ENCODE measurements at regions not wholly inside any gene's neighbourhood (a gene's known extent, or its start where the extent isn't known, plus 50 kb on each side); places are given as distances from the start of the nearest gene placed in this dataset.

DNA sequence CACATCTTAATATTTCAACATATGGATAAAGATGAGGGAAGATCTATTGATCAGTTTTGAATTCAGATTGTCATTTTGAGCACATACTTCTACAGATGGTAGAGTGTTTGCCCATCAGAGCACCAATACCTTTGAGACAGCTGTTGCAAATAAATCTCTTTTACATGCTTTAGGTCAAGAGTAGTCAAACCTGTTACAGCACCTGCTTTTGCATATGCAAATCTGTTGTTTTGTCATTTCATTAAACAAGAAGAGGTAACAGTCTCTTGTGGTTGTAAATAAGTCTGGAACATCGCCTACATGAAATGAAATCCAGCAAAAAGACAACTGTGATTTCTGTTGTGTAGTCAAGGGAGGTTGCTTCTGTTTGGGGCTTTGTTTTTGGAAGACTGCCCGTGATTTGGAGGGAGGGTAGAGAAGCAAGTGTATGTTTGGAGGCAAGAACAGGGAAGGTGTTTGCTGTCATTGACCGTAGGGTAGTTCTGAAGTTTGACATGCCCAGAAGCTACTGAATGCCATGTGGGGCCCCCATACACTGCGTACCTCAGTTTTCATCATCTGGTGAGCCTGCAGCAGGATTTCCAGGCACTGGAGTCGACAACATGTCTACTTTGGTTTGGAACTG, 233.6 kb upstream of the PPP1R3A start:
- no peak for TF ChIP-seq POLR2A (IDR thresholded peaks at IDR 0.05)
- TF ChIP-seq, protein P1, sequence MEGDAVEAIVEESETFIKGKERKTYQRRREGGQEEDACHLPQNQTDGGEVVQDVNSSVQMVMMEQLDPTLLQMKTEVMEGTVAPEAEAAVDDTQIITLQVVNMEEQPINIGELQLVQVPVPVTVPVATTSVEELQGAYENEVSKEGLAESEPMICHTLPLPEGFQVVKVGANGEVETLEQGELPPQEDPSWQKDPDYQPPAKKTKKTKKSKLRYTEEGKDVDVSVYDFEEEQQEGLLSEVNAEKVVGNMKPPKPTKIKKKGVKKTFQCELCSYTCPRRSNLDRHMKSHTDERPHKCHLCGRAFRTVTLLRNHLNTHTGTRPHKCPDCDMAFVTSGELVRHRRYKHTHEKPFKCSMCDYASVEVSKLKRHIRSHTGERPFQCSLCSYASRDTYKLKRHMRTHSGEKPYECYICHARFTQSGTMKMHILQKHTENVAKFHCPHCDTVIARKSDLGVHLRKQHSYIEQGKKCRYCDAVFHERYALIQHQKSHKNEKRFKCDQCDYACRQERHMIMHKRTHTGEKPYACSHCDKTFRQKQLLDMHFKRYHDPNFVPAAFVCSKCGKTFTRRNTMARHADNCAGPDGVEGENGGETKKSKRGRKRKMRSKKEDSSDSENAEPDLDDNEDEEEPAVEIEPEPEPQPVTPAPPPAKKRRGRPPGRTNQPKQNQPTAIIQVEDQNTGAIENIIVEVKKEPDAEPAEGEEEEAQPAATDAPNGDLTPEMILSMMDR (IDR thresholded peaks at IDR 0.05) = no peak
